ENCODE measurements at regions not wholly inside any gene's neighbourhood (a gene's known extent, or its start where the extent isn't known, plus 50 kb on each side); places are given as distances from the start of the nearest gene placed in this dataset.

GRCh38 chr17:15042311-15042710 is 222.8 kb downstream of the PMP22 start:
- TF ChIP-seq POLR2A (IDR thresholded peaks at IDR 0.05), result no peak
- TF ChIP-seq, protein P1, sequence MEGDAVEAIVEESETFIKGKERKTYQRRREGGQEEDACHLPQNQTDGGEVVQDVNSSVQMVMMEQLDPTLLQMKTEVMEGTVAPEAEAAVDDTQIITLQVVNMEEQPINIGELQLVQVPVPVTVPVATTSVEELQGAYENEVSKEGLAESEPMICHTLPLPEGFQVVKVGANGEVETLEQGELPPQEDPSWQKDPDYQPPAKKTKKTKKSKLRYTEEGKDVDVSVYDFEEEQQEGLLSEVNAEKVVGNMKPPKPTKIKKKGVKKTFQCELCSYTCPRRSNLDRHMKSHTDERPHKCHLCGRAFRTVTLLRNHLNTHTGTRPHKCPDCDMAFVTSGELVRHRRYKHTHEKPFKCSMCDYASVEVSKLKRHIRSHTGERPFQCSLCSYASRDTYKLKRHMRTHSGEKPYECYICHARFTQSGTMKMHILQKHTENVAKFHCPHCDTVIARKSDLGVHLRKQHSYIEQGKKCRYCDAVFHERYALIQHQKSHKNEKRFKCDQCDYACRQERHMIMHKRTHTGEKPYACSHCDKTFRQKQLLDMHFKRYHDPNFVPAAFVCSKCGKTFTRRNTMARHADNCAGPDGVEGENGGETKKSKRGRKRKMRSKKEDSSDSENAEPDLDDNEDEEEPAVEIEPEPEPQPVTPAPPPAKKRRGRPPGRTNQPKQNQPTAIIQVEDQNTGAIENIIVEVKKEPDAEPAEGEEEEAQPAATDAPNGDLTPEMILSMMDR (IDR thresholded peaks at IDR 0.05), result no peak
